Lung (tissue), 11 donors: ENCODE measurements at regions not wholly inside any gene's neighbourhood (a gene's known extent, or its start where the extent isn't known, plus 50 kb on each side); places are given as distances from the start of the nearest gene placed in this dataset.

Source experiments
- ATAC-seq: fragments of 200-7000 bp; cut with Tn5 transposase; one replicate; pipeline ENCODE4 v1.9.1; 2020; ENCODE audit warnings: moderate number of reproducible peaks; ENCODE audit not compliant: insufficient read depth, low FRiP score
- DNase-seq, 3 donors: peaks; one replicate each; pipeline ENCODE4 v3.0.0-alpha.2; 2013 to 2017
- H3K27ac ChIP-seq, 2 donors: one replicate each; pipeline ENCODE4 v1.5.1; 2013; ENCODE audit warnings: mild to moderate bottlenecking in 2 of 2, moderate library complexity in 2 of 2, control low read depth in 1 of 2, inconsistent platforms in 1 of 2, low read depth in 1 of 2, low read length in 1 of 2
- H3K27me3 ChIP-seq, 3 donors: one replicate each; pipeline ENCODE4 v1.5.1; 2013; ENCODE audit warnings: low read length in 2 of 3; ENCODE audit not compliant: control insufficient read depth in 3 of 3, insufficient read depth in 3 of 3
- H3K36me3 ChIP-seq, 4 donors: one replicate each; pipeline ENCODE4 v1.5.1; 2013; ENCODE audit warnings: low read length in 4 of 4, mild to moderate bottlenecking in 1 of 4, moderate library complexity in 1 of 4; ENCODE audit not compliant: control insufficient read depth in 4 of 4, insufficient read depth in 4 of 4
- H3K4me1 ChIP-seq, 5 donors: one replicate each; pipeline ENCODE4 v1.5.1; 2013; ENCODE audit warnings: low read length in 5 of 5, mild to moderate bottlenecking in 2 of 5, moderate library complexity in 1 of 5; ENCODE audit not compliant: control insufficient read depth in 5 of 5, insufficient read depth in 5 of 5
- H3K4me3 ChIP-seq: one replicate; pipeline ENCODE4 v1.5.1; 2013; ENCODE audit warnings: mild to moderate bottlenecking, control low read depth, moderate library complexity
- H3K9ac ChIP-seq, 2 donors: one replicate each; pipeline ENCODE4 v1.5.1; 2013; ENCODE audit warnings: low read length in 2 of 2, control low read depth in 1 of 2; ENCODE audit not compliant: insufficient read depth in 1 of 2
- H3K9me3 ChIP-seq, 4 donors: one replicate each; pipeline ENCODE4 v1.5.1; 2013; ENCODE audit warnings: low read length in 3 of 4, mild to moderate bottlenecking in 1 of 4, moderate library complexity in 1 of 4; ENCODE audit not compliant: control insufficient read depth in 4 of 4, insufficient read depth in 3 of 4
- WGBS, 2 donors: extraction: QIAGEN DNeasy Blood & Tissue Kit; methylation state at CpG; one replicate each; pipeline ENCODE4 v1.1.7; 2013; 5-methylcytosine and 5-hydroxymethylcytosine counted together
- TF ChIP-seq, protein P1 (sequence below): IDR thresholded peaks from 2 replicates; pipeline ENCODE4 v1.5.1; 2012; ENCODE audit warnings: mild to moderate bottlenecking; ENCODE audit errors: control extremely low read depth, extremely low read depth
- donor health status: control.
- donor health status: control.
- donor health status: Bipolar disorder and iron deficiency.
- donor health status: healthy.
- donor health status: DM: yes; HTN: yes; CAD: no.

- no peak for ATAC-seq
- TF ChIP-seq, protein P1, sequence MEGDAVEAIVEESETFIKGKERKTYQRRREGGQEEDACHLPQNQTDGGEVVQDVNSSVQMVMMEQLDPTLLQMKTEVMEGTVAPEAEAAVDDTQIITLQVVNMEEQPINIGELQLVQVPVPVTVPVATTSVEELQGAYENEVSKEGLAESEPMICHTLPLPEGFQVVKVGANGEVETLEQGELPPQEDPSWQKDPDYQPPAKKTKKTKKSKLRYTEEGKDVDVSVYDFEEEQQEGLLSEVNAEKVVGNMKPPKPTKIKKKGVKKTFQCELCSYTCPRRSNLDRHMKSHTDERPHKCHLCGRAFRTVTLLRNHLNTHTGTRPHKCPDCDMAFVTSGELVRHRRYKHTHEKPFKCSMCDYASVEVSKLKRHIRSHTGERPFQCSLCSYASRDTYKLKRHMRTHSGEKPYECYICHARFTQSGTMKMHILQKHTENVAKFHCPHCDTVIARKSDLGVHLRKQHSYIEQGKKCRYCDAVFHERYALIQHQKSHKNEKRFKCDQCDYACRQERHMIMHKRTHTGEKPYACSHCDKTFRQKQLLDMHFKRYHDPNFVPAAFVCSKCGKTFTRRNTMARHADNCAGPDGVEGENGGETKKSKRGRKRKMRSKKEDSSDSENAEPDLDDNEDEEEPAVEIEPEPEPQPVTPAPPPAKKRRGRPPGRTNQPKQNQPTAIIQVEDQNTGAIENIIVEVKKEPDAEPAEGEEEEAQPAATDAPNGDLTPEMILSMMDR: no peak
- Histone ChIP-seq H3K4me1 (no peaks in the 10 kb centered on the region), H3K4me3 (no peak overlapping the region), H3K9ac (no peak overlapping the region), H3K9me3 (peaks cover 0 to 2% (median 0%) of the 10 kb centered on the region in 4 donors), H3K27me3 (no peaks in the 10 kb centered on the region), H3K27ac (no peak overlapping the region), H3K36me3 (no peaks in the 10 kb centered on the region)
- DNase-seq: no peak
- 45 to 55% methylated on average over 5 of the region's 5 CpGs for WGBS, 2 donors
Observed at GRCh38 chr16:16774389-16774788, 395.4 kb downstream of the NPIPA7 start.

DNA sequence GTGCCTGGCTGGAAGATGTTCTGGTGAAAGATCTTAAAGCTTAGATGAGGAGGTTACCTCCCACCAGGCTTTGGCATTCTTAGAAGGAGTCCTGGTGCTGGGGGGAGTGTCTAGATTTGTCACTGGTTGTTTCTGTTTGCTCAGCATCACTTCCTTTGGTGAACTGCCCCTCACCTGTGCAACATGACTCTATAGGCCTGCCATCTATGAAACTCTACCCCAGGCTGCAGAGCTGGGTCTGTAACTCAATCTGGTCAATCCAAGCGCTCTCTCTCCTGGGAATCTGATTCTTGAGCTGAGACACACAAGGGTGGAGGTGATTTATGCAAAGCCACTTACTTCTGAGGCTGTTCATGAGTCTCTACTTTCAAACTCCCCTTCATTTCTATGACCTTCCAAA, 399.4 kb downstream of the NPIPA7 start:
- no peak for DNase-seq
- H3K9ac ChIP-seq: no peak overlapping the region
- TF ChIP-seq, protein P1: no peak
- no peak for ATAC-seq
- H3K4me3 ChIP-seq: no peak overlapping the region
- H3K9me3 ChIP-seq: peaks cover 0 to 2% (median 0%) of the 10 kb centered on the region in 4 donors
- no peaks in the 10 kb centered on the region for H3K36me3 ChIP-seq
- no peaks in the 10 kb centered on the region for H3K4me1 ChIP-seq
- 81 to 86% methylated on average over 1 of the region's 1 CpG for WGBS, 2 donors
- H3K27ac ChIP-seq: no peak overlapping the region
- H3K27me3 ChIP-seq: no peaks in the 10 kb centered on the region

DNA sequence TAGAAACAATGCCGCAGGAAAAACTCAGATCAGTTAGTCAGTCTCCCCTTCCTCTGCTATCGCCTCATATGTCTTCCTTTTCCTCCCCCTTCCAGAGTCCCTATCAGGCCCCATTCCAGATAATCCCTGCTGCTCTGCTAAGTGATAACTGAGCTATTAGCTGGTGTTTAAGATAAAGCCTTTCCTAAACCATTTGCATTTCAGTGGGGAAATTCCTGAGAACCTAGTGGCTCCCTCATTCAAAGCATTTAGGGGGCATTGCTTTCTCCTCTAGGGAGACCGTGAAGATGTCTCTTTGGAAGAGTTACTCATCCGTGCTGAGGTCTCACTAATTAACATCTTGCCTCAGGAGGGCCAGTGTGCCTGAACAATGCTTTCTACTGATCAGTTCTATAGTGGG, 401.6 kb downstream of the NPIPA7 start:
- Histone ChIP-seq H3K9ac (no peak overlapping the region), H3K36me3 (no peaks in the 10 kb centered on the region), H3K27ac (no peak overlapping the region), H3K27me3 (no peaks in the 10 kb centered on the region), H3K9me3 (peaks cover 0 to 2% (median 0%) of the 10 kb centered on the region in 4 donors), H3K4me3 (no peak overlapping the region), H3K4me1 (no peaks in the 10 kb centered on the region)
- 16 to 17% methylated on average over 4 of the region's 4 CpGs for WGBS, 2 donors
- DNase-seq: no peak
- TF ChIP-seq, protein P1: no peak
- ATAC-seq: no peak

GRCh38 chr16:16782153-16782552, 403.2 kb downstream of the NPIPA7 start:
- H3K4me1 ChIP-seq: no peaks in the 10 kb centered on the region
- no peak overlapping the region for H3K9ac ChIP-seq
- H3K27me3 ChIP-seq: no peaks in the 10 kb centered on the region
- H3K4me3 ChIP-seq: no peak overlapping the region
- no peaks in the 10 kb centered on the region for H3K36me3 ChIP-seq
- ATAC-seq (no peak), DNase-seq (no peak)
- TF ChIP-seq, protein P1: no peak
- H3K9me3 ChIP-seq: no peaks in the 10 kb centered on the region
- whole genome bisulfite sequencing, 2 donors: 55 to 67% methylated on average over 4 of the region's 4 CpGs
- no peak overlapping the region for H3K27ac ChIP-seq
